NOMO-1 treated with dmso at 0.1 percent for 144 hours (cell line): ENCODE measurements at regions not wholly inside any gene's neighbourhood (a gene's known extent, or its start where the extent isn't known, plus 50 kb on each side); places are given as distances from the start of the nearest gene placed in this dataset.

Source experiments
- DNase-seq: peaks from one replicate; lab custom pipeline; 2025; ENCODE audit not compliant: unreplicated experiment; lab: John Stamatoyannopoulos, UW

GRCh38 chr10:4733150-4733842 is 92.7 kb upstream of the AKR1E2 start:
- DNase-seq, result no peak

GRCh38 chr10:4730998-4731397 is 95.0 kb upstream of the AKR1E2 start:
- no peak for DNase-seq

DNA sequence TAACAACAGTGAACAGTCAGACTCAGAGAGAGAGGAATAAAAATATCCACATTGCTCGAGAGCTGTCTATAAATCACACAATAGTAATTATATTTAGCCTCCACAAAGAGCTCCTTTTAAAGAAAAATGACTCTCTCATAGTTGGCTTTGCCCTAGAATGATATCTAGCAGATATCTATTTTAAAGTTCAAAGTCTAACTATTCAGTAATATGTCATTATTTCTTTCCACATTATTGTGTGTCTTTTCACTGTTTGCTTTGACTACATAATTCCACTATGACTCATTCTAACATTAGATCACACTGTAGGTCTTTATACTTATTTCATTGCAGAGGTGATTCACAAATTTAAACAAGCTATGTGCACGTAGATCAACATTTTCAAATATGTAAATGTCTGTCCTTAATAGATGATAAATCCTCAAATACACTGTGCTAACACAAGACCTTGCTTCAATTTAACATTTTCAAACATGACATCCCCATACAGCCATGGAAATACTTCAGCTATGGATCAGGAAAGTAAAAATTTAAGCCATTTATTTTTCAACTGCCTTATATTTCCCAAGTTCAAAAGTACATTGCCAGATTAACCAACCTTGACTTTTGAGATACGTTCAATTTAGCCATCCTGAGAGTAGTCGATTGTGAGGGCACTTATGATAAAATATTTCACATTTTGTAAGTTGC is 99.9 kb upstream of the AKR1E2 start:
- DNase-seq, result no peak

GRCh38 chr10:4723860-4724259 is 102.1 kb upstream of the AKR1E2 start:
- DNase-seq, result no peak

DNA sequence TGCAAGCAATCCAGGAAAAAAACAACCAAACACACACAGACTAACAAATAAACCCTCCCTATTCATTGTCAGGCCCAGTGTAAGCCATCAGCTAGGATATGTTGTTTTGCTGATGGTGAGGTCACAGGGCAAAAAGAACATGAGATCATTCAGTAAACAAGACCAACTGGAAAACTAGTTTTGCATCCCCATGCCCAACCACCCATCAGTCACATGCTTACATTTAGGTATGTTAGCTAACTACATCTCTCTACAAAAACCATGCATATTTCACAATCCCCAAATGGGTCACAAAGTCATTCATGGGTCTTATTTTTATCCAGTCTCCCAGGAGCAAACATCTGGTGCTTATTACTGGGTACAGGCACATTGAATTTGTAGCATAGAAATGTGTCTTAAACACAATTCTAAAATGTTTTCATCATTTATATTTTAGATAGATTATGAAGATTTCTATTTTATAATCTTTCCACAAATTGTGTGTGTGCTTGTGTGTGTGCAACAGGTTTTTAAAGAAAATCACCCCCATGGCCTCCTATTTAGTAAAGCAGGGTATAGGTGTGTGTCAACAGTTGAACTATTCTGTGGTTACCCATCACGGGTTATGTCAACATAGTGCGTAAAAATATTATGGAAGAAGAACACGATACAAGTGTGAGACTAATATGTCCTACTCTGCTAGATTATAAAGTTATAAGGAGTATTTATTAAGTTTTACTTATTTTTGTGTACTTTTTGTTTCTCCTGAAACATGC is 103.8 kb upstream of the AKR1E2 start:
- DNase-seq, result no peak

- no peak for DNase-seq
Measured at GRCh38 chr10:4720463-4720862, 105.5 kb upstream of the AKR1E2 start.

DNA sequence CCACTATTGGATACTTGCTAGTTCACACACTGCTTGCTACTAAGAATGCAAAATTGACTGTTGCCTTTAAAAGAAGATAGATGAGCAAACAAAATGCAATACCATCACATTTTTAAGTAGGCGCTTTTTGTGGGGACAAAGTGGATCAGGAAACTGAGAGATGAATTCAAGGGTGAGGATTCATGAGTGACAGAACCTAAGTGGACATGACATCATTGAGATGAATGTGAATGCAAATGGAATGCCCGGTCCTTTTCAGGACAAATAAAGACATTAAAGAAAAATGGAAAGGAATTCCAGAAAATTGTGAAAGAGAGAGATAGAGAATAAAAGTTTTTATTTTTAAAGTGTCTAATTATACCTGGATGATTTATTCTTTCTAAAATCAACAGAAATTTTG is 106.3 kb upstream of the AKR1E2 start:
- no peak for DNase-seq

DNA sequence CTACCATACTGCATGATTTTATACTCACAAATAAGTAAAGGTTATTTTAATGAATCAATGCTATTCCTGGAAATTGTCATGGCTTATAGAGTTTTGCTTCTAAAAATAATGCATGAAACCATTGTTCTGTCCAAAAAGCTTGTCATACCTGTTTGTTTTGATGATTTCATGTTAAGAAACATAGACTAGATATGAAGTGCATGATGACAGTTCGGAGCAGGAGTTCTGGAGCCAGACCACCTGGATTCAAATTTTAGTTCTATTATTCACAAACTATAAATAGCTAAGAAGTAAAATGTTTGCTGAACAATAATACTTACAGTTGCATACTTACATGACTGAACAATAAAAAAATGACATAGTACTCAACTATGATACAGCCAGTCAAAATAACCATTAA is 107.0 kb upstream of the AKR1E2 start:
- no peak for DNase-seq

DNA sequence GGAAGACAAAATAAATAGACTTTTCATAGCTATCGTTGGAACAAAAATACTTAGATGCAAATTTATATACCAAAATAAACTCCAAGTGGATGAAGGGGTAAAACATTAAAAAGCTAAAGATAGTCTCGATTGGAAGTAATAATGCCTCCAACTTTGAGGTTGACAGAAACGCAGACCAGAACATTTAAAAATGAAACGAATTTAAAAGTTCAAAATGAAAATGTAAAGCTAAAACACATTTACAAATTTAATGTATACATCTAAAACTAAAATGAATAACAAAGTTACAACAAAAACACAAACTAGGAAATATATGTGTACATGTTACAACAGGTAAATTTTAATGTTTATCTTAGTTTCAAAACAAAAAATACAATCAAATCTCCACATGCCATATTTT is 107.5 kb upstream of the AKR1E2 start:
- DNase-seq, result no peak

DNA sequence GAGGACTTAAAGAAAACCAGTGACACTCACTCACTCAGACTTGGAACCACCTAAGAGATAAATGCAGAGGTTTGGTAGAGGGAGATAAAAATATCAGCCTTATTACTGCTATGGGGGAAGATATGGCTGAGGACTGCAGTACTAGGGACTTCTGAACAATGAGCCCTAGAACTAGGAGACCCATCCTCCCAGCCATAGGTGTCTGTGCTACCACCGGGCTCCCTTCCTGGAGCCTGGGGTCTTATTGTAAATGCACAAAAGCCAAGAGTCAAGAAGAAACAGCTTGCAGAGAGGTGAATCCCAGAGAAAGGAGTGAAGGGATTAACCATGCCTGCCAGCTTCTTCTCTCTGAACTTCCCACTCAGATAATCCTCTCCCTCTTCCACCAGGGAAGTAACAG is 108.3 kb upstream of the AKR1E2 start:
- no peak for DNase-seq

DNA sequence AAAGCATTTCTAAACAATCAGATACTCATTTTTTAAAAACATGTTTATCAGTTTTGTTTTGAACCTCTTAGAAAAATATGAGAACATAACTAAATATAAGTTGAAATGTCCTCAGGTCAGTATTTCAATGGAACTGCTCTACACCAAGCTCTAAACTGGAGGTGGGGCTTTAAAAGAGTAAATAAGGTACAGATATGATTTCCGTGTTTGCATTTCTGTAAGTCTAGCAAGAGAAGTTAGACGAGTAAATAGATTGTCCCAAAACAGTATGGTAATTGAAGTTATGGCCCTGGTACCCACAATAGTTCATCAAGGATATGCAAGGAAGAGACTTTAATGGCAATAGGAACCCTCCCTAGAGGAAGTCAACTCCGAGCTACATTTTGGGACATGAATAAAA is 115.1 kb upstream of the AKR1E2 start:
- DNase-seq, result no peak

- DNase-seq, result no peak
Measured at GRCh38 chr10:4708123-4708759, 117.8 kb upstream of the AKR1E2 start.

GRCh38 chr10:4707221-4707620 is 118.8 kb upstream of the AKR1E2 start:
- DNase-seq, result no peak

- no peak for DNase-seq
Measured at GRCh38 chr10:4704034-4704545, 121.9 kb upstream of the AKR1E2 start.

DNA sequence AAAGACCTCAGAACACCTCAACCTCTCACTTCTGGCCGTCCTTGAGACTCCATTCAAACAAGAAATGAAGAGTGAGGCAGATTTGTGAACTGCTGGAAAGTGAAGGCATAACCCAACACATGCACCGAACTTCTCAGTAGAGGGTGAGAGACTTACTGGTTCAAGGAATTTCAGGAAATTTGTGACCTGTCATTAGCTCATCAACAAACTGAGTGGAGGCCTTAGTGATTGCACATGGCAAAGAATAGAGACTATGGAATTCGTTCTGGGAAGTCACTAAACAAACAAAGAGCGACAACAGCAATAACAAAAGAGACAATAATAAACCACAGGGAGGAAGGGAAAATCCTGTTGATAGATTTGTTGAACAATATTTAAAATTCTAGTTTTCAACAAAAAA is 125.0 kb upstream of the AKR1E2 start:
- DNase-seq, result no peak

DNA sequence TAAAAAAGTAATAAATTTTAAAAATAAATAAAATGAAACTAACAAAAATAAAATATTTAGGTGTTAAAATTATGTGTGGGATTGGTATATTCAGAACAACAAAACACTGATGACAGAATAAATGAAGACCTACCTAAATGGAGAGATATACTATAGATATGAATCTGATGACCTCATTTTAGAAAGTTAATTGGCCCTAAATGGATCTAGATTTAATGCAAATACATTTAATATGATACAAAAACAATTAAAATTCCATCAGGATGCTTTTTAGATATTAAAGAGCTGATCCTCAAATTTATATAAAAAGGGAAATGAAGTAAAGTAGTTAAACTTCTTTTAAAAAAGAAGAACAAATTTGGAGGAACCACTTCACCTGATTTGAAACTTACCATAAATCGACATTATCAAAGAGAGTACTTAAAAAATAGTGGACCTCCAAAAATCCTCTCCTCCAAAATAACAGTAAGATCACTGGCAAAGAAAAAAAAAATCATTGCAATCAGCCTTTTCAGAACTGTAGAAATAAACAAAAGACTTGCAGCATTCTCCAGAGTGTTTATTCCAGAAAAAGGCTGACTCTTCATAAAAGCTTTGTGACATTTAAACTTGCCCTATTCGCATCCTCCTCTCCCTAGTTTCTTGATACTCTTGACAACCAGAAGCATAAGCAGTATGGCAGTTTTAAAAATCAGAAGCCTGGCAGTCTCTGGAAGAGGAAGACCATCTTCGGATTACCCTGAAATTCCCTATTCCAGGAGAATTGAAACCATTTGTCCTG is 125.9 kb upstream of the AKR1E2 start:
- no peak for DNase-seq

DNA sequence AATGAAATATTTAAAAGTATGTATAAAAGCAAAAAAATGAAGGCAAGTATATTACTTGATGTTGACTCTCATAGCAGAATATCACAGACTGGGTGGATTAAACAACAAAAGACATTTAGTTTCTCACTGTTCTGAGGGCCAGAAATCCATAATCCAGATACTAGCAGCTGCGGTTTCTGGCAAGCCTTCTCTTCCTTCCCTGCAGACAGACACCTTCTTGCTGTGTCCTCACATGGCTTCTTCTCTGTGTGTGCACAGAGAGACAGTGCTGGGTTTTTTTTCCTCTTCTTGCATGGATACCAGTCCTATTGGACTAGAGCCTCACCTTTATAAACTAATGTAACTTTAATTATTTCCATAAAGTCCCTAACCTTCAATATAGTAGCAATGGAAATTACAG is 127.9 kb upstream of the AKR1E2 start:
- DNase-seq, result no peak

GRCh38 chr10:4696186-4696585 is 129.8 kb upstream of the AKR1E2 start:
- no peak for DNase-seq

DNA sequence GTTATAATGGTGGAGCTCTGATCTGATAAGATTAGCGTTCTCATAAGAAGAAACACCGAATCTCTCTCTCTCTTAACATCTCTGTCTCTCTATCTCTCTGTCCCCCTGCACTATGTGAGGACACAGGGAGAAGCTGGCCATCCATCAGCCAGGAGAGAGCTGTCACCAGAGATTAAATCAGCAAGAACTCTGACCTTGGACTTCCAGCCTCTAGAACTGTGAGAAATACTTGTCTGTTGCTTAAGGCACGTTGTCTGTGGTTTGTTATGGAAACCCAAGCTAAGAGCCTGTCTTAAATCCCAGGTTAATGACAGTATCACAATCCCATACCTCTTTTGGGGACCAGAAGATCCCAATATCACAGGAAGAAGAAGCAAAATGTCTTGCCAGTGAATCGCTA is 132.0 kb upstream of the AKR1E2 start:
- no peak for DNase-seq

DNA sequence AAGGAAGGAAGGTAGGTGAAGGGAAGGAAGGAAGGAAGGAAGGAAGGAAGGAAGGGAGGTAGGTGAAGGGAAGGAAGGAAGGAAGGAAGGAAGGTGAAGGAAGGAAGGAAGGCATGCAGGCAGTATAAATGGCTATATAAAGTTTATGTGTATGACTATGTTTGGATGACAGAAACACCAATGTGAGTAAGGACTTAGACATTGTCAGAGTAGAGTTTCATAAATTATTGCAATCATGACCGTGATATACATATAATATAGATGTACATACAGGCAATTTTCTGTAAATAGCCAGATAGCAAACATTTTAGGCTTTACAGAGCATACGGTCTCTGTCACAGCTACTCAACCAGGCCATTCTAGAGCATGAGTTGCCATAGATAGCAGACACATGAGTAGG is 133.8 kb upstream of the AKR1E2 start:
- DNase-seq, result no peak

DNA sequence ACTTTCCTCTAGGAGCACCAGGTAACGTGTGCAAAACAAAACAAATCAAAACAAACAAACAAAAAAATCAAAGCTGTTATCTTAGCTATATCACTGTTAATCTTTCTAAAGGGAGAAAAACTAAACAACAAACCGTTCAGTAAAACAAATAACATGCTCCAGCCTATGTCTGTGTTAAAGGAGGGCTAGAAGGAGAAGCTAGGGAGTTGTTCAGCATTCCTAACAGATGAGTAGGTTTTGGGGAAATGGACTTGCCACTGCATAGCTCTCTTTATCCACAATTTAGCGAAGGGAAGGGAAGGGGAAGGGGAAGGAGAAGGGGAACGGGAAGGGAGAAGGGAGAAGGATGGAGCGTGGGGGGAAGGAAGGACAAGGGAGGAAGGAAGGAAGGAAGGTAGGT is 134.2 kb upstream of the AKR1E2 start:
- no peak for DNase-seq
